GM18951 (cell line): ENCODE measurements at regions not wholly inside any gene's neighbourhood (a gene's known extent, or its start where the extent isn't known, plus 50 kb on each side); places are given as distances from the start of the nearest gene placed in this dataset.

ENCODE experiments used
- POLR2A ChIP-seq: IDR thresholded peaks from 4 replicates; pipeline ENCODE4 v1.6.1; 2011; ENCODE audit warnings: mild to moderate bottlenecking; ENCODE audit not compliant: insufficient read length, insufficient read depth; ENCODE audit errors: extremely low read depth
- in situ Hi-C: fragments of 300-500 bp; cut with MboI; formaldehyde crosslinking; loops from one replicate; pipeline ENCODE4 v1.12.0; 2022; ENCODE audit warnings: low sequenced_read_pairs, mixed read lengths, inconsistent platforms; ENCODE audit not compliant: unreplicated experiment

- TF ChIP-seq POLR2A: no peak
- in situ Hi-C loops: no loop called here
These were observed 966.8 kb downstream of the BRINP3 start for GRCh38 chr1:189510827-189511226.

GRCh38 chr1:189513091-189513490 lies 964.6 kb downstream of the BRINP3 start:
- in situ Hi-C loops: no loop called here
- no peak for TF ChIP-seq POLR2A

- in situ Hi-C loops: no loop called here
- TF ChIP-seq POLR2A: no peak
These were observed 955.2 kb downstream of the BRINP3 start for GRCh38 chr1:189522441-189522840.

DNA sequence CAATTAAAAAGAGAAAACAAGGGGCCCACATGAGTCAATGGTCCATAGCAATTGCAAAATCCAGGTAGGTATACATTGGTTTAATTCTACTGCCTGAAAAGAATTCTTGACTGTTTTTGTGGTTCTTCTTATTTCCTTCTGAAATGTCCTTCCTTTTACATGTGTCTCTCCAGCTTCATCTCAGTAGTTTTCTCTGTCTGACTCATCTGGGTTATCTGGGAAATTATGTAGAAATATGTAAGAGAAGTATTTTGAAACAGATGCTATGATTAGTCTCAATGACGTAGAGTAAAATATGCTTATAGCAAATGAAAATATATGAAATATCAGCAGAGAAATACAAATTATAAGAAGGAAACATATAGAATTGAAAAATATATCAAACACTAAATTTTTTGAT lies 953.2 kb downstream of the BRINP3 start:
- in situ Hi-C loops: no loop called here
- no peak for TF ChIP-seq POLR2A

DNA sequence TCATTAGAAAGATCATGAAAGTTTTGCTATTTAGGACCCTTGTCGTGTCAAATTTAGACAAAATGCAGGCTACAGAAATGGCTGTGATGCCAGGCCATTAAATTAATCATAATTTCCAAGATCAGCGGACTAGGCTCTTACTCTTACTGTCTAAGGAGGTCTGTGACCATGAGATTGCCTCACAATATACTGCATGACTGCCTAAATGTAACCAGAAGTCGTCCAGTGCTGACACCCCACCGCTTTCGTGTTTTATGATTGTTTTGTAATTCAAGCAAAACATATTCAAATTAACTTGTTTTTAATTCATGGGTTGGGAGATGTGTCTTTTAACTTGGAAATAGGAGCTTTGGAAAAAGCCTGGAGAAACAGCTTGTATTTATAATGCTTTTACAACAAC lies 947.5 kb downstream of the BRINP3 start:
- in situ Hi-C loops: no loop called here
- no peak for TF ChIP-seq POLR2A

- in situ Hi-C loops: no loop called here
- no peak for TF ChIP-seq POLR2A
These were observed 939.4 kb downstream of the BRINP3 start for GRCh38 chr1:189538271-189538670.

DNA sequence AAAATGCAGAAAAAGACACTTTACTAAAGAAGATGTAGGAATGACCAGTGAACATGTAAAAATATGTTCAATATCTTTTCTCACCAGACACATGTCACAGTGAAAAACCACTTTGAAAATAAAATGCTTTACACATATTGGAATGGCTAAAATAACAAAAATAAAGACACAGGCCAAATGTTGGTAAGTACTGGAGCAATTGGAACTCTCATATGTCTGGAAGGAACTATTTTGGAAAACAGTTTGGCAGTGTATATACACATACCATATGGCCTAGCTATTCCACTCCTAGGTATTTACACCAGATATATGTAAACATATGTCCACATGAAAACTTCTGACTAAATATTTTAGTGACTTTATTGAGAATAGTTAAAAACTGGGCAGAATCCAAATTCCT lies 927.2 kb downstream of the BRINP3 start:
- no peak for TF ChIP-seq POLR2A
- in situ Hi-C loops: no loop called here

DNA sequence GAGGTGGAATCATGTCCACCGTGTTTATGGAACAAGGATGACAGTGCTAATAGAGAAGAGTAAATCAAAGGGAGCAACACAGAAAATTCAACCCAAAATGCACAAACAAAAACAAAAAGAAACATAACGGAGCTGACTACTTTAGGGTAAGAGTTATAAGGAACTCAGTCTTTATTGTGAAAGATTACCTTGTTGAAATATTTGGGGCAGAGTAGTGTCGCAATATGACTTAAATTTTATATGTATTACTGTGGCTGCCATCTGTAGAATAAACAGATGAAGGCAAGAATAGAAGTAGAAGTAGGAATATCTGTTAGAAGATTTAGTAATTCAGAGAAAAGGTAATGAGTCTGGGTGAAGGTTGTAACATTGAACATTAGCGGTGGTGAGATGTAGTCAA lies 913.9 kb downstream of the BRINP3 start:
- in situ Hi-C loops: no loop called here
- no peak for TF ChIP-seq POLR2A

DNA sequence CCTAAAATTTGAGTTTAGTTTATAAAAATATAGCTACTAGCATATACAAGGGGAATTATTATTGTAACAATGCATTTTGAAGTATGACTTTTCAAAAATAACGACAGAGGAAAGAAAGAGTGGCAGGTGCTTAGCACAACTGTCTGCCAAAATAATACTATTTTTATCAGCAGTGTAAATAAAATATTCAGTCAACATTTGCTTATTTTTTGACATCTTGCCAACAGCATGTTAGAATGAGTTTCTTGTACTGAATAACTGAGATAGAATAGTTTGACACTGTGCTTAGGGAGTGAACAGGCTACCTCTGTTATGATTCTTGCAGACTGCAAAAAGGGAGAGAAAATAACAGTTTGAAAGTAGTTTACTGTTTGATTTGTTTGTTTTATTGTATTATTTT lies 909.8 kb downstream of the BRINP3 start:
- in situ Hi-C loops: no loop called here
- no peak for TF ChIP-seq POLR2A

DNA sequence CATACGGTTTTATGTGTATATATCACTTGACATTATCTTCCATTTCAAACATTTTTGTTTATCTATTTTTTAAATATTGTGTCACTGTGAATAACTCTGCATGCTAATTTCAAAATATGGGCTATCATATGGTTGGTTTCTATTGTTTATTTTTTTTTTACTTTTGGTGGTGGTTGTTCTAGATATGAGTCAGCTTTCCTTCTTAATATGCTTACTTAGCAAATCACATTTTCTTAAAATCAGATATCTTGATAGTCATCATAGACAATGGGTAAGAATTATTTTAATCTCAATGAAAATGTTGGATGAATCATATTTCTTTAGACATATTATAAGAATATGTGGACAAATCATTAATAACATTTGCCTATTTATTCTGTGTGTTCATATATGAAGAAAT lies 881.5 kb downstream of the BRINP3 start:
- no peak for TF ChIP-seq POLR2A
- in situ Hi-C loops: no loop called here

GRCh38 chr1:189597083-189597482 lies 880.6 kb downstream of the BRINP3 start:
- TF ChIP-seq POLR2A: no peak
- in situ Hi-C loops: no loop called here

DNA sequence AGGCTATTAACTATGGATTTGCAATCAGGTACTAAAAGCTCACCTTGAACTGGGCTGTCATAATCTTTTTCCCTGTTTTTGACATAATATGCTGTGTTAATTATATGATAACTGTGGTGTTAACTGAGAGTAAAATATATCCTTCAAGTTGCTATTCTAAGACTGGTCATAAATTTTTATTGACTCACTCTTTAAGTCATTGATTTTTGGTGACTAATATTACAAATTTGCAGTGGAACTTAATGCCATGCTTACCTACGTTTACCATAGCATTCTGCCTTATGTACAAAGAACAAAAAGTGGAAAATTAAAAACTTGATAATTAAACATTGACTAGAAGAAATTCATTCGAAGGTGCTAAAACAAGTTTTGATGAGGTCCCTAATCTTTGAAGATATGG lies 872.4 kb downstream of the BRINP3 start:
- no peak for TF ChIP-seq POLR2A
- in situ Hi-C loops: no loop called here

GRCh38 chr1:189606047-189606446 lies 871.6 kb downstream of the BRINP3 start:
- no peak for TF ChIP-seq POLR2A
- in situ Hi-C loops: no loop called here

GRCh38 chr1:189606795-189607476 lies 870.7 kb downstream of the BRINP3 start:
- no peak for TF ChIP-seq POLR2A
- in situ Hi-C loops: no loop called here
